MM.1S (cell line): ENCODE measurements at regions not wholly inside any gene's neighbourhood (a gene's known extent, or its start where the extent isn't known, plus 50 kb on each side); places are given as distances from the start of the nearest gene placed in this dataset.

Experiments used
- DNase-seq: peaks from one replicate; pipeline ENCODE4 v3.0.0-alpha.2; 2015
- H2AFZ ChIP-seq: fragments of 300-600 bp; sonication (generic); 2 replicates; pipeline ENCODE4 v1.6.0; 2016; ENCODE audit warnings: antibody characterized with exemption, low read length
- H3F3A ChIP-seq: fragments of 300-600 bp; sonication (generic); 2 replicates; pipeline ENCODE4 v1.6.1; 2016; ENCODE audit warnings: mild to moderate bottlenecking, antibody characterized with exemption, low read length, moderate library complexity, mixed read lengths; ENCODE audit not compliant: insufficient read depth
- H3K27ac ChIP-seq: fragments of 300-600 bp; sonication (generic); 2 replicates; pipeline ENCODE4 v1.5.1; 2016; ENCODE audit warnings: mild to moderate bottlenecking, low read length
- H3K27me3 ChIP-seq: fragments of 300-600 bp; sonication (generic); replicated peaks from 2 replicates; pipeline ENCODE4 v1.6.0; 2016; ENCODE audit warnings: low read length; ENCODE audit not compliant: insufficient read depth
- H3K36me3 ChIP-seq: fragments of 300-600 bp; sonication (generic); replicated peaks from 2 replicates; pipeline ENCODE4 v1.6.1; 2016; ENCODE audit warnings: mild to moderate bottlenecking, low read length, mixed read lengths; ENCODE audit not compliant: insufficient read depth
- H3K4me1 ChIP-seq: fragments of 300-600 bp; sonication (generic); 2 replicates; pipeline ENCODE4 v1.6.1; 2016; ENCODE audit warnings: low read length, mixed read lengths
- H3K4me2 ChIP-seq: fragments of 300-600 bp; sonication (generic); 2 replicates; pipeline ENCODE4 v1.6.0; 2016; ENCODE audit warnings: low read depth, low read length
- H3K4me3 ChIP-seq: fragments of 300-600 bp; sonication (generic); 2 replicates; pipeline ENCODE4 v1.5.1; 2016; ENCODE audit warnings: low read length, mixed read lengths
- H3K79me2 ChIP-seq: fragments of 300-600 bp; sonication (generic); 2 replicates; pipeline ENCODE4 v1.6.1; 2016; ENCODE audit warnings: mixed run types, low read length, mixed read lengths
- H3K9ac ChIP-seq: fragments of 300-600 bp; sonication (generic); 2 replicates; pipeline ENCODE4 v1.6.1; 2016; ENCODE audit warnings: low read length, mixed read lengths
- H3K9me2 ChIP-seq: fragments of 300-600 bp; sonication (generic); replicated peaks from 2 replicates; pipeline ENCODE4 v1.6.1; 2016; ENCODE audit warnings: mild to moderate bottlenecking, low read length, mixed read lengths; ENCODE audit not compliant: insufficient read depth
- H3K9me3 ChIP-seq: fragments of 300-600 bp; sonication (generic); replicated peaks from 2 replicates; pipeline ENCODE4 v1.6.1; 2016; ENCODE audit warnings: mild to moderate bottlenecking, low read length, mixed read lengths; ENCODE audit not compliant: insufficient read depth
- H4K20me1 ChIP-seq: fragments of 300-600 bp; sonication (generic); 2 replicates; pipeline ENCODE4 v1.6.1; 2016; ENCODE audit warnings: mild to moderate bottlenecking, low read length, moderate library complexity, mixed read lengths; ENCODE audit not compliant: insufficient read depth
- EZH2 ChIP-seq: fragments of 300-600 bp; sonication (generic); optimal IDR thresholded peaks from 2 replicates; pipeline ENCODE3; 2017; ENCODE audit warnings: low read depth, mild to moderate bottlenecking, antibody characterized with exemption, low read length, mixed read lengths
- EZH2phosphoT487 ChIP-seq: fragments of 300-600 bp; sonication (generic); IDR thresholded peaks from 2 replicates; pipeline ENCODE4 v1.6.1; 2018; ENCODE audit warnings: antibody characterized with exemption, low read length
- TF ChIP-seq, protein P1 (sequence below): fragments of 300-600 bp; sonication (generic); IDR thresholded peaks from 2 replicates; pipeline ENCODE4 v1.5.1; 2016; ENCODE audit warnings: antibody characterized with exemption, low read length, mixed read lengths

DNA sequence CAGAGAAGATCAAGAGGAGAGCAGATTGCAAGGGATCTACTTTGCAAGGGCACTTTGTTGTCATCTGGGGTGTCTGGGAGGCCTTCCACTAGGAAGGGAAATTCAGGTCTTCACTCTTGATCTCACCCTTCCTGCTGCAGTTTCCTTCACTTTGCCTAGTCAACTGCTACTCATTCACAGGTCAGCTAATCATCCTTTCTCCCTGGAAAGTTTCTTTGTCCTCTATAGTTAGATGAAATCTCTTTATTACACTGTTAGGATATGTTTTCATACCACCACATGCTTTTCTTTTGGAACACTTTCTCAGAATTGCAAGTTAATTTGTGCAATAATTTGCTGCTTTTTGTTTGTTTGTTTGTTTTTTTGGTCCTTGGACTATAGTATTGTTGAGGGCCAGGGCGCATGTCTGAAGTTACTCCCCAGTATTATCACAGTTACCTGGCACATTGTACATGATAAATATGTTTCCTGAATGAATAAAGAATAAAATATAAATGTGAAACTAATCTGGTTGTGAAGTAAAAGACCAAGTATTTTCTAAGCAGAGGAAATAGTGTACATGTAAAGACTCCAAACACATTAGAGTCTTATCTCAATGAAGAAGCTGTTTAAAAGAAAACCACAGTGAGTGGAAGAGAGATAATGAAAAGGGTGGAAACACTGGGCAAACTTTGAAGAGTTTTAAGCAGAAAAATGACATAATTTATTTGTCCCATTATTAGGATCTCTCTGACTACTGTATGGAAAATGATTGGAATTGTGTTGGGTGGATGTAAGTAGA lies 139.9 kb upstream of the DGKB start:
- H3K27me3 ChIP-seq: no peaks in the 10 kb centered on the region
- TF ChIP-seq, protein P1, sequence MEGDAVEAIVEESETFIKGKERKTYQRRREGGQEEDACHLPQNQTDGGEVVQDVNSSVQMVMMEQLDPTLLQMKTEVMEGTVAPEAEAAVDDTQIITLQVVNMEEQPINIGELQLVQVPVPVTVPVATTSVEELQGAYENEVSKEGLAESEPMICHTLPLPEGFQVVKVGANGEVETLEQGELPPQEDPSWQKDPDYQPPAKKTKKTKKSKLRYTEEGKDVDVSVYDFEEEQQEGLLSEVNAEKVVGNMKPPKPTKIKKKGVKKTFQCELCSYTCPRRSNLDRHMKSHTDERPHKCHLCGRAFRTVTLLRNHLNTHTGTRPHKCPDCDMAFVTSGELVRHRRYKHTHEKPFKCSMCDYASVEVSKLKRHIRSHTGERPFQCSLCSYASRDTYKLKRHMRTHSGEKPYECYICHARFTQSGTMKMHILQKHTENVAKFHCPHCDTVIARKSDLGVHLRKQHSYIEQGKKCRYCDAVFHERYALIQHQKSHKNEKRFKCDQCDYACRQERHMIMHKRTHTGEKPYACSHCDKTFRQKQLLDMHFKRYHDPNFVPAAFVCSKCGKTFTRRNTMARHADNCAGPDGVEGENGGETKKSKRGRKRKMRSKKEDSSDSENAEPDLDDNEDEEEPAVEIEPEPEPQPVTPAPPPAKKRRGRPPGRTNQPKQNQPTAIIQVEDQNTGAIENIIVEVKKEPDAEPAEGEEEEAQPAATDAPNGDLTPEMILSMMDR: no peak
- TF ChIP-seq EZH2phosphoT487 (no peak), EZH2 (no peak)
- no peaks in the 10 kb centered on the region for H3K4me1 ChIP-seq
- H3K9me3 ChIP-seq: no peaks in the 10 kb centered on the region
- H3F3A ChIP-seq: no peaks in the 10 kb centered on the region
- H3K4me2 ChIP-seq: no peak overlapping the region
- H3K27ac ChIP-seq: no peak overlapping the region
- H3K36me3 ChIP-seq: no peaks in the 10 kb centered on the region
- DNase-seq: no peak
- H4K20me1 ChIP-seq: no peaks in the 10 kb centered on the region
- H3K79me2 ChIP-seq: no peaks in the 10 kb centered on the region
- no peak overlapping the region for H2AFZ ChIP-seq
- no peaks in the 10 kb centered on the region; the same call in 1 of the 2 replicates for H3K9me2 ChIP-seq
- no peak overlapping the region for H3K4me3 ChIP-seq
- H3K9ac ChIP-seq: no peak overlapping the region

DNA sequence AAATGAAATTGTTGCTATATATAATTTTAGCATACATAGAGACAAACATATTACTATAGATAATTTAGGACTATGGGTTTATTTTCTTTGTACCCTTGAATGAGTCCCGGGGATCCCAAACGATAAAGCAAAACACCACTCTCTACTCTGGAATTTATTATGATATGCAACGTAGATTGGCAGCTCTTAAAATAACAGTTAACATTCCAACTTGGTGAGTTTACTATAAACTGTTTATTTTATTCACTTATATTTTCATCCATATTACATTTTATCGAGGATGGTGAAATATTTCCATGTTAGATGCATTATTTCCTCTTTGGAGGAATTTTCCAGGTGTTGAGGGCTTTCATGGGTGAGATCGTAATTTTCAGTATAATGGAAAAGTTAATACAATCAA lies 138.7 kb upstream of the DGKB start:
- no peaks in the 10 kb centered on the region for H3K36me3 ChIP-seq
- H3K9me2 ChIP-seq: no peaks in the 10 kb centered on the region; the same call in 1 of the 2 replicates
- H3K9ac ChIP-seq: no peak overlapping the region
- no peaks in the 10 kb centered on the region for H3K79me2 ChIP-seq
- H3K4me1 ChIP-seq: no peaks in the 10 kb centered on the region
- H3K9me3 ChIP-seq: no peaks in the 10 kb centered on the region
- H3K27me3 ChIP-seq: no peaks in the 10 kb centered on the region
- no peak for DNase-seq
- H2AFZ ChIP-seq: no peak overlapping the region
- H3K4me3 ChIP-seq: no peak overlapping the region
- H3K4me2 ChIP-seq: no peak overlapping the region
- H4K20me1 ChIP-seq: no peaks in the 10 kb centered on the region
- no peaks in the 10 kb centered on the region for H3F3A ChIP-seq
- H3K27ac ChIP-seq: no peak overlapping the region
- TF ChIP-seq, protein P1: no peak
- no peak for TF ChIP-seq EZH2

DNA sequence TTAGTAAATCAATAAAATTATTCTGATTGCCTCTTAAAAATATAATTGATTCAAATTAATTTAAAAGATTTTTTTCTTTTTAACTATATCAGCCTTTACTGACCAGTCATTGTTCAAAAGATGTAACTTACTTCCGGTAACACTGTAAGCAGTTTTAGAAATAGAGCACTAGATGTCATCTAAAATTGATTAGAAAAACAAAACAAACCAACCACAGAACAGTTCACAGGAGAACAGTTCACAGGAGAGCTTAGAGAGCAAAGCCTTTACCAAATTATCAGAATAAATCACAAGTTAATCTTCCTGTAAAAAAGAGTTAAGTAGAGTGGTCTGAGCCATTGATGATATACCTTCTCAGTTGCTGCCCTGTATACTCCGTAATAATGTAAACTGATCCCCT lies 133.3 kb upstream of the DGKB start:
- H4K20me1 ChIP-seq: no peaks in the 10 kb centered on the region
- DNase-seq: no peak
- H3K9me3 ChIP-seq: no peaks in the 10 kb centered on the region
- H3K27me3 ChIP-seq: no peaks in the 10 kb centered on the region
- H3K9me2 ChIP-seq: no peaks in the 10 kb centered on the region
- no peaks in the 10 kb centered on the region for H3K36me3 ChIP-seq
- no peaks in the 10 kb centered on the region for H3K79me2 ChIP-seq
- no peak overlapping the region for H3K4me2 ChIP-seq
- H3K27ac ChIP-seq: no peak overlapping the region
- H3K4me3 ChIP-seq: no peak overlapping the region
- TF ChIP-seq, protein P1: no peak
- no peak overlapping the region for H3K9ac ChIP-seq
- H3F3A ChIP-seq: no peaks in the 10 kb centered on the region
- H2AFZ ChIP-seq: no peak overlapping the region
- H3K4me1 ChIP-seq: no peaks in the 10 kb centered on the region
